ENCODE measurements at regions not wholly inside any gene's neighbourhood (a gene's known extent, or its start where the extent isn't known, plus 50 kb on each side); places are given as distances from the start of the nearest gene placed in this dataset.

GRCh38 chr10:81215498-81215897, 659.5 kb upstream of the NRG3 start:
- TF ChIP-seq, protein P1, sequence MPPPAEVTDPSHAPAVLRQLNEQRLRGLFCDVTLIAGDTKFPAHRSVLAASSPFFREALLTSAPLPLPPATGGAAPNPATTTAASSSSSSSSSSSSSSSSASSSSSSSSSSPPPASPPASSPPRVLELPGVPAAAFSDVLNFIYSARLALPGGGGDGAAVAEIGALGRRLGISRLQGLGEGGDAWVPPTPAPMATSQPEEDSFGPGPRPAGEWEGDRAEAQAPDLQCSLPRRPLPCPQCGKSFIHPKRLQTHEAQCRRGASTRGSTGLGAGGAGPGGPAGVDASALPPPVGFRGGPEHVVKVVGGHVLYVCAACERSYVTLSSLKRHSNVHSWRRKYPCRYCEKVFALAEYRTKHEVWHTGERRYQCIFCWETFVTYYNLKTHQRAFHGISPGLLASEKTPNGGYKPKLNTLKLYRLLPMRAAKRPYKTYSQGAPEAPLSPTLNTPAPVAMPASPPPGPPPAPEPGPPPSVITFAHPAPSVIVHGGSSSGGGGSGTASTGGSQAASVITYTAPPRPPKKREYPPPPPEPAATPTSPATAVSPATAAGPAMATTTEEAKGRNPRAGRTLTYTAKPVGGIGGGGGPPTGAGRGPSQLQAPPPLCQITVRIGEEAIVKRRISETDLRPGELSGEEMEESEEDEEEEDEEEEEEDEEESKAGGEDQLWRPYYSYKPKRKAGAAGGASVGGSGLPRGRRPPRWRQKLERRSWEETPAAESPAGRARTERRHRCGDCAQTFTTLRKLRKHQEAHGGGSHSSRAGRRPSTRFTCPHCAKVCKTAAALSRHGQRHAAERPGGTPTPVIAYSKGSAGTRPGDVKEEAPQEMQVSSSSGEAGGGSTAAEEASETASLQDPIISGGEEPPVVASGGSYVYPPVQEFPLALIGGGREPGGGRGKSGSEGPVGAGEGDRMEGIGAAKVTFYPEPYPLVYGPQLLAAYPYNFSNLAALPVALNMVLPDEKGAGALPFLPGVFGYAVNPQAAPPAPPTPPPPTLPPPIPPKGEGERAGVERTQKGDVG (CRISPR knock-in tag; IDR thresholded peaks at IDR 0.05) = no peak
- TF ChIP-seq CTCF (IDR thresholded peaks at IDR 0.05 in 2 of 3, conservative IDR thresholded peaks at IDR 0.05 in 1 of 3; ENCODE audit: control insufficient read depth in 2 of 3, extremely low read depth in 1 of 3, insufficient read depth in 1 of 3, low read depth in 3 of 3, low read length in 3 of 3) = no peak
- TF ChIP-seq POLR2AphosphoS5 (IDR thresholded peaks at IDR 0.05; ENCODE audit: low read length) = no peak
- TF ChIP-seq PBX3 (IDR thresholded peaks at IDR 0.05; ENCODE audit: insufficient replicate concordance, low read depth, low read length) = no peak
- TF ChIP-seq ZNF217 (IDR thresholded peaks at IDR 0.05) = no peak
- TF ChIP-seq, protein P2, sequence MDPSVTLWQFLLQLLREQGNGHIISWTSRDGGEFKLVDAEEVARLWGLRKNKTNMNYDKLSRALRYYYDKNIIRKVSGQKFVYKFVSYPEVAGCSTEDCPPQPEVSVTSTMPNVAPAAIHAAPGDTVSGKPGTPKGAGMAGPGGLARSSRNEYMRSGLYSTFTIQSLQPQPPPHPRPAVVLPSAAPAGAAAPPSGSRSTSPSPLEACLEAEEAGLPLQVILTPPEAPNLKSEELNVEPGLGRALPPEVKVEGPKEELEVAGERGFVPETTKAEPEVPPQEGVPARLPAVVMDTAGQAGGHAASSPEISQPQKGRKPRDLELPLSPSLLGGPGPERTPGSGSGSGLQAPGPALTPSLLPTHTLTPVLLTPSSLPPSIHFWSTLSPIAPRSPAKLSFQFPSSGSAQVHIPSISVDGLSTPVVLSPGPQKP (IDR thresholded peaks at IDR 0.05; ENCODE audit: low read depth, low read length) = no peak
- no peak for TF ChIP-seq ZNF274 (IDR thresholded peaks at IDR 0.05; ENCODE audit: insufficient read depth, insufficient read length)
- TF ChIP-seq NKRF (conservative IDR thresholded peaks at IDR 0.05) = no peak
- TF ChIP-seq GABPA (IDR thresholded peaks at IDR 0.05; ENCODE audit: low read depth) = no peak
- TF ChIP-seq, protein P3, sequence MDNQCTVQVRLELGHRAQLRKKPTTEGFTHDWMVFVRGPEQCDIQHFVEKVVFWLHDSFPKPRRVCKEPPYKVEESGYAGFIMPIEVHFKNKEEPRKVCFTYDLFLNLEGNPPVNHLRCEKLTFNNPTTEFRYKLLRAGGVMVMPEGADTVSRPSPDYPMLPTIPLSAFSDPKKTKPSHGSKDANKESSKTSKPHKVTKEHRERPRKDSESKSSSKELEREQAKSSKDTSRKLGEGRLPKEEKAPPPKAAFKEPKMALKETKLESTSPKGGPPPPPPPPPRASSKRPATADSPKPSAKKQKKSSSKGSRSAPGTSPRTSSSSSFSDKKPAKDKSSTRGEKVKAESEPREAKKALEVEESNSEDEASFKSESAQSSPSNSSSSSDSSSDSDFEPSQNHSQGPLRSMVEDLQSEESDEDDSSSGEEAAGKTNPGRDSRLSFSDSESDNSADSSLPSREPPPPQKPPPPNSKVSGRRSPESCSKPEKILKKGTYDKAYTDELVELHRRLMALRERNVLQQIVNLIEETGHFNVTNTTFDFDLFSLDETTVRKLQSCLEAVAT (IDR thresholded peaks at IDR 0.05) = no peak
- no peak for TF ChIP-seq SUZ12 (IDR thresholded peaks at IDR 0.05; ENCODE audit: unreplicated experiment)
- no peak for TF ChIP-seq MXI1 (IDR thresholded peaks at IDR 0.05; ENCODE audit: low read depth, low read length)
- no peak for TF ChIP-seq POLR2A (IDR thresholded peaks at IDR 0.05; ENCODE audit: low read depth, low read length)
